ENCODE measurements at regions not wholly inside any gene's neighbourhood (a gene's known extent, or its start where the extent isn't known, plus 50 kb on each side); places are given as distances from the start of the nearest gene placed in this dataset.
A peak's percentile ranks its signal among the peaks of the same experiment; 100 is the strongest.

DNA sequence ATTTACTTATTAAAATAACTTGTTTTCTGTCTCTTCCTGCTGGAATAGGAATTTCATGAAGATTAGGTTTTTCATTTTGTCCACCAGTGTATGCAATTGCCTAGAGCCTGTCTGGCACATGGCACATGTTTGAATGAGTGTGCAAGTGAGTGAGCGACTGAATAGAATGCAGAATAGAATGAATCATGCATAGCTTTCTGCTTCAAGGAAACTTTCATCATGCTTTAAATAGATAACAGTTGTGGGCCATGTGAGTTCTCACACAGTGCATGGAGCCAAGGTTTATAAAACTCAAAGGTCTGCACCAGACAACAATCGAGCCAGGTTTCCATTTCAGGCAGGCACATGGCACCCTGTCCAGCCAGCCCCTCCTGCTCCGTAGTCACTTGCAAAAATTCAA lies 74.2 kb upstream of the HECW1 start:
- Mint-ChIP-seq H3K27me3 (ENCODE audit: low read depth, unreplicated experiment) (no peaks in the 10 kb centered on the region), H3K4me3 (ENCODE audit: unreplicated experiment) (no peak overlapping the region), H3K36me3 (ENCODE audit: low read depth, unreplicated experiment) (peaks cover 3% of the 10 kb centered on the region), H3K9me3 (ENCODE audit: unreplicated experiment) (peaks cover 30% of the 10 kb centered on the region), H3K4me1 (ENCODE audit: low read depth, unreplicated experiment) (peaks cover 1% of the 10 kb centered on the region), H3K27ac (ENCODE audit: unreplicated experiment) (no peak overlapping the region)
- peaks cover 4% of the 10 kb centered on the region for H3K4me1 ChIP-seq (ENCODE audit: insufficient read depth, low read length)
- H3K36me3 ChIP-seq (ENCODE audit: insufficient read depth, low read length), result no peaks in the 10 kb centered on the region
- H2AFZ ChIP-seq (ENCODE audit: low read depth, low read length), result no peak overlapping the region
- no peak overlapping the region for H3K9ac ChIP-seq (ENCODE audit: low read length)
- no peaks in the 10 kb centered on the region for H4K20me1 ChIP-seq (ENCODE audit: insufficient read depth, low read length)
- no peak for TF ChIP-seq CTCF (IDR thresholded peaks at IDR 0.05; ENCODE audit: insufficient read depth, low read depth, low read length)
- TF ChIP-seq EZH2 (IDR thresholded peaks at IDR 0.05; ENCODE audit: insufficient read depth, low read length), result no peak
- H3K27me3 ChIP-seq (ENCODE audit: insufficient read depth, low read length), result no peaks in the 10 kb centered on the region
- DNase-seq (ENCODE audit: low read depth) (peak; percentile 90), FAIRE-seq (peak; percentile 97)
- no peak overlapping the region for H3K4me3 ChIP-seq (ENCODE audit: insufficient read depth, low read depth, low read length)
- no peaks in the 10 kb centered on the region for H3K79me2 ChIP-seq (ENCODE audit: insufficient read depth, low read length)
- H3K4me2 ChIP-seq (ENCODE audit: low read length), result no peak overlapping the region
- H3K9me3 ChIP-seq (ENCODE audit: insufficient read depth, low read depth, low read length), result peaks cover 2% of the 10 kb centered on the region
- H3K27ac ChIP-seq (ENCODE audit: low read depth, low read length), result peak overlapping the region; percentile 44

- H4K20me1 ChIP-seq (ENCODE audit: insufficient read depth, low read length), result no peaks in the 10 kb centered on the region
- Mint-ChIP-seq H3K4me3 (ENCODE audit: unreplicated experiment) (no peak overlapping the region), H3K9me3 (ENCODE audit: unreplicated experiment) (peaks cover 28% of the 10 kb centered on the region), H3K36me3 (ENCODE audit: low read depth, unreplicated experiment) (peaks cover 3% of the 10 kb centered on the region), H3K27me3 (ENCODE audit: low read depth, unreplicated experiment) (peaks cover 4% of the 10 kb centered on the region), H3K4me1 (ENCODE audit: low read depth, unreplicated experiment) (peaks cover 1% of the 10 kb centered on the region), H3K27ac (ENCODE audit: unreplicated experiment) (no peak overlapping the region)
- peaks cover 2% of the 10 kb centered on the region for H3K9me3 ChIP-seq (ENCODE audit: insufficient read depth, low read depth, low read length)
- H3K4me2 ChIP-seq (ENCODE audit: low read length), result no peak overlapping the region
- H3K79me2 ChIP-seq (ENCODE audit: insufficient read depth, low read length), result no peaks in the 10 kb centered on the region
- no peak overlapping the region for H3K27ac ChIP-seq (ENCODE audit: low read depth, low read length)
- no peak overlapping the region for H2AFZ ChIP-seq (ENCODE audit: low read depth, low read length)
- FAIRE-seq, result no peak
- H3K4me3 ChIP-seq (ENCODE audit: insufficient read depth, low read depth, low read length), result no peak overlapping the region
- no peak overlapping the region for H3K9ac ChIP-seq (ENCODE audit: low read length)
- no peaks in the 10 kb centered on the region for H3K36me3 ChIP-seq (ENCODE audit: insufficient read depth, low read length)
- no peaks in the 10 kb centered on the region for H3K27me3 ChIP-seq (ENCODE audit: insufficient read depth, low read length)
- DNase-seq (ENCODE audit: low read depth), result no peak
- TF ChIP-seq CTCF (IDR thresholded peaks at IDR 0.05; ENCODE audit: insufficient read depth, low read depth, low read length) (no peak), EZH2 (IDR thresholded peaks at IDR 0.05; ENCODE audit: insufficient read depth, low read length) (no peak)
- peaks cover 4% of the 10 kb centered on the region for H3K4me1 ChIP-seq (ENCODE audit: insufficient read depth, low read length)
Observed at GRCh38 chr7:43039346-43039745, 73.1 kb upstream of the HECW1 start.

- Histone ChIP-seq H3K4me2 (ENCODE audit: low read length) (no peak overlapping the region), H3K9me3 (ENCODE audit: insufficient read depth, low read depth, low read length) (peaks cover 2% of the 10 kb centered on the region), H3K36me3 (ENCODE audit: insufficient read depth, low read length) (no peaks in the 10 kb centered on the region), H3K4me3 (ENCODE audit: insufficient read depth, low read depth, low read length) (no peak overlapping the region), H3K9ac (ENCODE audit: low read length) (no peak overlapping the region), H3K4me1 (ENCODE audit: insufficient read depth, low read length) (peaks cover 4% of the 10 kb centered on the region), H2AFZ (ENCODE audit: low read depth, low read length) (no peak overlapping the region), H3K27ac (ENCODE audit: low read depth, low read length) (no peak overlapping the region), H3K27me3 (ENCODE audit: insufficient read depth, low read length) (no peaks in the 10 kb centered on the region), H4K20me1 (ENCODE audit: insufficient read depth, low read length) (no peaks in the 10 kb centered on the region), H3K79me2 (ENCODE audit: insufficient read depth, low read length) (no peaks in the 10 kb centered on the region)
- Mint-ChIP-seq H3K4me1 (ENCODE audit: low read depth, unreplicated experiment) (peaks cover 1% of the 10 kb centered on the region), H3K27ac (ENCODE audit: unreplicated experiment) (no peak overlapping the region), H3K9me3 (ENCODE audit: unreplicated experiment) (peaks cover 23% of the 10 kb centered on the region), H3K36me3 (ENCODE audit: low read depth, unreplicated experiment) (peaks cover 3% of the 10 kb centered on the region), H3K27me3 (ENCODE audit: low read depth, unreplicated experiment) (peaks cover 4% of the 10 kb centered on the region), H3K4me3 (ENCODE audit: unreplicated experiment) (no peak overlapping the region)
- FAIRE-seq (no peak), DNase-seq (ENCODE audit: low read depth) (no peak)
- TF ChIP-seq CTCF (IDR thresholded peaks at IDR 0.05; ENCODE audit: insufficient read depth, low read depth, low read length) (no peak), EZH2 (IDR thresholded peaks at IDR 0.05; ENCODE audit: insufficient read depth, low read length) (no peak)
Observed at GRCh38 chr7:43040461-43040860, 72.0 kb upstream of the HECW1 start.

Data from astrocyte (in vitro differentiated cells and primary cell).